CD4-positive, alpha-beta T cell treated with Interleukin-17A for 4 hours (primary cell): ENCODE measurements at regions not wholly inside any gene's neighbourhood (a gene's known extent, or its start where the extent isn't known, plus 50 kb on each side); places are given as distances from the start of the nearest gene placed in this dataset.

ENCODE experiments used
- DNase-seq: peaks from one replicate; pipeline ENCODE4 v3.0.0-alpha.2; 2020; ENCODE audit warnings: mixed read lengths

GRCh38 chr4:3818371-3818770 lies 52.2 kb downstream of the ADRA2C start:
- no peak for DNase-seq

- DNase-seq = no peak
These were observed 53.2 kb downstream of the ADRA2C start for GRCh38 chr4:3819210-3819919.

- no peak for DNase-seq
These were observed 54.0 kb downstream of the ADRA2C start for GRCh38 chr4:3820016-3820805.

GRCh38 chr4:3820806-3821579 lies 54.8 kb downstream of the ADRA2C start:
- DNase-seq = no peak

GRCh38 chr4:3821580-3822229 lies 55.5 kb downstream of the ADRA2C start:
- no peak for DNase-seq

- no peak for DNase-seq
These were observed 56.2 kb downstream of the ADRA2C start for GRCh38 chr4:3822230-3822947.

GRCh38 chr4:3823496-3824341 lies 57.5 kb downstream of the ADRA2C start:
- DNase-seq = no peak

- no peak for DNase-seq
These were observed 58.5 kb downstream of the ADRA2C start for GRCh38 chr4:3824521-3825270.

- DNase-seq = no peak
These were observed 59.3 kb downstream of the ADRA2C start for GRCh38 chr4:3825530-3825929.

- no peak for DNase-seq
These were observed 60.3 kb downstream of the ADRA2C start for GRCh38 chr4:3826247-3827172.

GRCh38 chr4:3827616-3828492 lies 61.7 kb downstream of the ADRA2C start:
- DNase-seq = no peak

GRCh38 chr4:3828546-3828945 lies 62.4 kb downstream of the ADRA2C start:
- no peak for DNase-seq

- no peak for DNase-seq
These were observed 63.2 kb downstream of the ADRA2C start for GRCh38 chr4:3829211-3829955.

- DNase-seq = no peak
These were observed 64.0 kb downstream of the ADRA2C start for GRCh38 chr4:3829956-3830773.

GRCh38 chr4:3830774-3831528 lies 64.8 kb downstream of the ADRA2C start:
- DNase-seq = no peak
